ENCODE measurements at regions not wholly inside any gene's neighbourhood (a gene's known extent, or its start where the extent isn't known, plus 50 kb on each side); places are given as distances from the start of the nearest gene placed in this dataset.

DNA sequence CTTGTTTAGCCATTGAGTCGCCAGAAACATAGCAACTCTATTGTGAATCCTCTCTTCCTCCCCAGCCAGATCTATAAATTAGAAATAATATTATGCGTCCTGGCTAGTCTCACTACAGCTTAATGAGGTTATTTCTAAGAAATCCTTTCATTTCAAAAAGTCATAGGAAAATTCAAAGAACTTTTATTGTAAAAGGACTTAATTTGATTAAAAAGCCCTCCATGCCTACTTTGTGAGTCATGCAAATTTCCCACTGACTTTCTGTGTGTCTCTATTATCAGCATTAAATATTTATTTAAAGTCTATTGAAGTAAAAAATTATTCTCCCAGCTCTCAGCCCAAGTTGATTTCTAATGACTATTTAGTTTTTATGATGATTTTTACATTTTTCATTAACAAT is 160.7 kb downstream of the PHLDA1 start (continued):
- TF ChIP-seq BHLHE40 (IDR thresholded peaks at IDR 0.05; ENCODE audit: low read length): no peak
- TF ChIP-seq CTBP1 (IDR thresholded peaks at IDR 0.05; ENCODE audit: borderline replicate concordance): no peak
- no peak for TF ChIP-seq ZNF133 (CRISPR knock-in tag; IDR thresholded peaks at IDR 0.05)
- TF ChIP-seq, protein P1, sequence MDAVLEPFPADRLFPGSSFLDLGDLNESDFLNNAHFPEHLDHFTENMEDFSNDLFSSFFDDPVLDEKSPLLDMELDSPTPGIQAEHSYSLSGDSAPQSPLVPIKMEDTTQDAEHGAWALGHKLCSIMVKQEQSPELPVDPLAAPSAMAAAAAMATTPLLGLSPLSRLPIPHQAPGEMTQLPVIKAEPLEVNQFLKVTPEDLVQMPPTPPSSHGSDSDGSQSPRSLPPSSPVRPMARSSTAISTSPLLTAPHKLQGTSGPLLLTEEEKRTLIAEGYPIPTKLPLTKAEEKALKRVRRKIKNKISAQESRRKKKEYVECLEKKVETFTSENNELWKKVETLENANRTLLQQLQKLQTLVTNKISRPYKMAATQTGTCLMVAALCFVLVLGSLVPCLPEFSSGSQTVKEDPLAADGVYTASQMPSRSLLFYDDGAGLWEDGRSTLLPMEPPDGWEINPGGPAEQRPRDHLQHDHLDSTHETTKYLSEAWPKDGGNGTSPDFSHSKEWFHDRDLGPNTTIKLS (IDR thresholded peaks at IDR 0.05; ENCODE audit: borderline replicate concordance, low read depth): no peak
- no peak for TF ChIP-seq TAF15 (IDR thresholded peaks at IDR 0.05; ENCODE audit: low read depth, low read length)
- TF ChIP-seq, protein P2, sequence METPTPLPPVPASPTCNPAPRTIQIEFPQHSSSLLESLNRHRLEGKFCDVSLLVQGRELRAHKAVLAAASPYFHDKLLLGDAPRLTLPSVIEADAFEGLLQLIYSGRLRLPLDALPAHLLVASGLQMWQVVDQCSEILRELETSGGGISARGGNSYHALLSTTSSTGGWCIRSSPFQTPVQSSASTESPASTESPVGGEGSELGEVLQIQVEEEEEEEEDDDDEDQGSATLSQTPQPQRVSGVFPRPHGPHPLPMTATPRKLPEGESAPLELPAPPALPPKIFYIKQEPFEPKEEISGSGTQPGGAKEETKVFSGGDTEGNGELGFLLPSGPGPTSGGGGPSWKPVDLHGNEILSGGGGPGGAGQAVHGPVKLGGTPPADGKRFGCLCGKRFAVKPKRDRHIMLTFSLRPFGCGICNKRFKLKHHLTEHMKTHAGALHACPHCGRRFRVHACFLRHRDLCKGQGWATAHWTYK (CRISPR knock-in tag; IDR thresholded peaks at IDR 0.05): no peak
- TF ChIP-seq USF1 (CRISPR knock-in tag; IDR thresholded peaks at IDR 0.05): no peak
- no peak for TF ChIP-seq PURB (CRISPR knock-in tag; IDR thresholded peaks at IDR 0.05; ENCODE audit: low read depth)
- no peak for TF ChIP-seq XRCC4 (IDR thresholded peaks at IDR 0.05; ENCODE audit: extremely low read depth, insufficient read depth, insufficient read length)
